Right ventricle myocardium superior (tissue), 1 donor: ENCODE measurements at regions not wholly inside any gene's neighbourhood (a gene's known extent, or its start where the extent isn't known, plus 50 kb on each side); places are given as distances from the start of the nearest gene placed in this dataset.

Experiments
- ATAC-seq: fragments of 200-7000 bp; cut with Tn5 transposase; one replicate; pipeline ENCODE4 v1.9.1; 2020; ENCODE audit warnings: mild to moderate bottlenecking; ENCODE audit not compliant: poor library complexity
- DNase-seq: peaks from one replicate; pipeline ENCODE4 v3.0.0-alpha.2; 2020
- intact Hi-C: fragments of 100-400 bp; cut with DNase I; formaldehyde crosslinking; loops from one replicate; pipeline ENCODE4 v1.11.2; 2022
- donor health status: DM: no; HTN: yes; CAD: no; lungs with severe emphysema.

- ATAC-seq = no peak
- intact Hi-C loops = no loop called here
- DNase-seq = no peak
Measured at GRCh38 chr9:129241725-129242124, 63.7 kb upstream of the IER5L start.

- DNase-seq (no peak), ATAC-seq (no peak)
- intact Hi-C loops = no loop called here
Measured at GRCh38 chr9:129240581-129241211, 62.6 kb upstream of the IER5L start.

DNA sequence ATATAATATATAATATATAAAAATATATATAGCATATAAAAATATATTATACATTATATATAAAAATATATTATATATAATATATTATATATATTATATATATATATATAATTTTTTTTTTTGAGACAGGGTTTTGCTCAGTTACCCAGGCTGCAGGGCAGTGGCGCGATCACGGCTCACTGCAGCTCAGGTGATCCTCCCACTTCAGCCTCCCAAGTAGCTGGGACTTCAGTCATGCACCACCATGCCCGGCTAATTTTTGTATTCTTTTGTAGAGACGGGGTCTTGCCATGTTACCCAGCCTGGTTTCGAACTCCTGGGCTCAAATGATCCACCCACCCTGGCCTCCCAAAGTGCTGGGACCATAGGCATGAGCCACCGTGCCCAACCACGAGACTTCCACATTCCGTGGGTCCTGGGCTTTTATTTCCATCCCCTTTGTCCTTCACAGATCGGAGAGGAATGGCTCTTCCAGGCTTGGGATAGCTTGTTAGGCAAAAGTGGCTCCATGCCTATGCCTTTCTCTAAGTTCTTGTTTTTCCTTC is 62.0 kb upstream of the IER5L start:
- DNase-seq (peak; percentile 14), ATAC-seq (no peak)
- intact Hi-C loops = no loop called here

DNA sequence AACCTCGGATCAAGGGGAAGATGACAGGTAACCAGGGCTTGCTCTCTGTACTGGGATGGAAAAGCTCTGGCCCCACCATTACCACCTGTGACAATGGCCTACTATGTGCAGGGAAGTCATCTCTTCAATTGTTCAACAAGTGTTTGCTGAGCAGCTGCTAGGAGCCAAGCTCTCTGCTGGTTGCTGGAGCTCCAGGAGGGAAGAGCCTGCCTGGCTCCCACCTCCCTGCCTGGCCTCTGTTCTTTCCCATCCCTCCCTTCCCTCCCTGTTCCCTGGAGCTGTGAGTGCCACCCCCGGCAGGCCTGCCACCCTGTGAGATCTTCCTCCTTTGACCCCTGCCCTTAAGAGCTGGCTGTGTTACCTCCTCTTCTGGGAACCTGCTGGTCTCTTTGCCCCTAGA is 59.7 kb upstream of the IER5L start:
- DNase-seq = no peak
- intact Hi-C loops = no loop called here
- no peak for ATAC-seq

DNA sequence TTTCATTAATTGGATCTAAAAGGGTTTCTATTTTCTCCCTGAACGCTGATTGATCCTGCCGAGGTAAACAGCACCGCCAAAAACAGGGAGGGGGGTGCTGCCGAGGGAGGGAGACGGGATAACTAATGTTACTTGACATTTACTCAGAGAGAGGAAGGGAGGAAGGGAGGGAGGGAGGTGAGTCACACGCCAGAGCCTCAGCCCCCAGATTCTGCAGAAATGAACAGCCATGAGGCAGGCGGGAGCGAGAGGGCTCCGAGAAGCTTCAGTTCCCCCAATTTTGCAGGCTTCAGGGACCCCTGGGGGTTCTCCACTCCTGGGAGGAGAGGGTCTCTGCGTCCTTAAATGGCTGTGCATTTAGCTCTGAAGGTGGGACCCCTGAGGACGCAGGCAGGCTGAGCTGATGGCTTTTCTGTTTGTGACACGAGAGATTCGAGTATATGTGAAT is 59.1 kb upstream of the IER5L start:
- ATAC-seq = no peak
- intact Hi-C loops = no loop called here
- no peak for DNase-seq

DNA sequence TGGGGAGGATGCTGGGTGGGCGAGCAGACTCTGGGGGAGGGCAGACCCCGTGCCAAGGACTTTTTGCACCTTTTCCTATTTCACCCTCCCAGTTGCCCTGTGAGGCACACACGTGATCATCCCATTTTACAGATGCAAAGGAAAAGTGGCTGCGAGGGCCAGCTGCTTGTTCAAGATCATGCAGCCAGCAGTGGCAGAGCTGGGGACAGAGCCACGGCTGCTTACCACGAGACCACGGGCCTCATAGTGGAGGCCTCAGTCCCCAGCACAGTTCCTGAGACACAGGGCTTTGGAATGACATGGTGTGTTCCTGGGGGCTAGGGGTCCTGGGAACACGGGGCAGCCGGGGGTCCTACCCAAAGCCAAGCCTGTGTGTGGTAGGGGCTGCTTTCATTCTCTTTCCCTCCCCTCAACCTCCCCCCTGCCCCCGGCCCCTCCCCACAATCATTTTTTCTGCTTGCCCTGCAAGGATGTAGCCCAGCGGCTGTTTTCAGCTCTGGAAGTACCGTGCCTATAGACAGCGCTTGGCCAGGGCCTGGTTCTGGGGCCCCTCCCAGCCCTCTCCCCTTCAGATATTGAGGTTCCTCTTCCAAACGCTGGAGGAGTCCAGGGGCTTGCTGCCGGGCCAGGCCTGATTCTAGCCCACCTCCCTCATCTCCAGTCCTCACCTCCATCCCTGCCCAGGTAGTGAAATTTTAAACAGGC is 58.5 kb upstream of the IER5L start:
- intact Hi-C loops = no loop called here
- ATAC-seq = no peak
- DNase-seq = no peak

GRCh38 chr9:129235931-129236331 is 57.9 kb upstream of the IER5L start:
- ATAC-seq (no peak), DNase-seq (no peak)
- intact Hi-C loops = no loop called here

DNA sequence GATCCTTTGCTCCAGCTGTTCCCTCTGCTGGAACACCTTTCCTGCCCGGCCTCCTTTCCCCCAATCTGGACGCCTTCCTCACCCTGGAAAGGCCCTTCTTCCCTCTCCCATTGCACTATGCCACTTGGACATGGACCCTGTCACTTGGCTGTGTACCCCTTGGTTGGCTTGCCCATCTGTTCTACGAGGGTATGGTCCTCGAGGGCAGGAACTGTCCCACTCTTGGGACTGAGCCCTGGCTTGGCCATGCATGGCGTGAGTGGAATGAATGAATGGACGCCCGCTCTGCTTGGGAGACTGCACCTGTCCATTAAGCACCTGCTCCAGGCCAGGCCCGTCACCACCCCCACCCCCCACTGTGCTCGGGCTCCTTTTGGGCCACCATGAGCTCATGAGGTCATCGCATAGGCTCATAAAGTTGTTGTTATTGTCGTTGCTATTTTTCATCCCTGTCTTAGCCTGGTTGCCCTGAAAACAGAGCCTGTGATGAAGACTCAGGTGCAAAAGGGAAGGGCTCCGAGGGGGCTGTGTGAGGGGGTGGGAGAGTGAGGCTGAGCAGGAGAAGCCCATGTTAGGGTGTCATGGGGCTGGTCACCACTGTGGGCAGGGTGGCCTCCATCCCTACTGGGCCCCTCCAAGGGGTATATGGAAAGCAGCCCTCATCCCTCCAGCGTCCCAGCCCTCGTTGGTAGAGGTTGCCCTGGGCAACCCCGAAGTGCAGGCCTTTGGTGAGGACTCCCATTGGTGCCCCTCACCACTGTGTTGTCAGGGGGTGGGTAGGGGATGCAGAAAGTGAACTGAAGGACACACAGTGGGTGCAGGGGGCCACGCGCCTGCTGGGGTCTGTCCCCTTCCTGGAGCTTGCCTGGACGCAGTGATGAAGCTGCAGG is 57.2 kb upstream of the IER5L start:
- intact Hi-C loops = no loop called here
- ATAC-seq (no peak), DNase-seq (no peak)

- DNase-seq = no peak
- intact Hi-C loops = no loop called here
- ATAC-seq = no peak
Measured at GRCh38 chr9:129234491-129234890, 56.4 kb upstream of the IER5L start.

- DNase-seq (no peak), ATAC-seq (no peak)
- intact Hi-C loops = no loop called here
Measured at GRCh38 chr9:129232839-129233591, 55.0 kb upstream of the IER5L start.

DNA sequence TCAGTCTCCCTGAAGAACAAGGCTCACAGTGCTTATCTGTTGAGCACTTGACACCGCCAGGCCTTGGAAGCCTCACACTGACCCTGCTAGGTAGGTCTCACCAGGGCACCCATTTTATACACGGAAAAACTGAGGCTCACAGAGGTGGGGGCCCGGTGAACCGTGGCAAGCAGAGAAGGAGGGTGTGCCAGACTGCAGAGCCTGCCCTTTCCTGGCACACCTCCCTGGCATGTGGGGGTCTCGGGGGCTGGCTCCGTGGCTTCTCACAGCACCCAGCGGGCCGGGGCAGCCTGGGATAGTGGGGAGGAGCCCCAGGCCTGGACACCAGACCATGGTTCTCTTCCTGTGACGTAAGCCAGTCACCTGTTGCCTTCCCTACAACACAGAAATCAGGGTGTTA is 53.7 kb upstream of the IER5L start:
- intact Hi-C loops = no loop called here
- DNase-seq = no peak
- ATAC-seq = no peak

GRCh38 chr9:129231022-129231739 is 53.1 kb upstream of the IER5L start:
- no peak for DNase-seq
- no peak for ATAC-seq

DNA sequence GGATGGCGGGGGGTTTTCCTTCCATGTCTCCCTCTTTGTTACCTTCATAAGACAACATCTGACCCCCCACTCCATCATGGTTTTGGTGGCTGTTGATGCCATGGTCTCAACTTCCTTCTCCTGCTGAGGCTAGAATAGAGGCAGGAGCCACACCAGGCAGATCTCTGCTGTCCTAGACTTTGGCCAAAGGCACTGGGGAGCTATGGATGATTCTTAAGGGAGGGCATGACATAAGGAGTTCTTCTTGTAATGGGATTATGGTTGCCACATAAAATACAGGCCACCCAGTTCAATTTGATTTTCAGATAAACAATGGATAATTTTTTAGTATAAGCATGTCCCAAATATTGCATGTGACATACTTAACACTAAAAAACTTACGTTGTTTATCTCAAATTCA is 52.2 kb upstream of the IER5L start:
- ATAC-seq (no peak), DNase-seq (no peak)
- intact Hi-C loops = no loop called here

More at GRCh38 chr9:129231022-129231739, 53.1 kb upstream of the IER5L start:
- intact Hi-C loops = no loop called here
